22Rv1 (cell line): ENCODE measurements at regions not wholly inside any gene's neighbourhood (a gene's known extent, or its start where the extent isn't known, plus 50 kb on each side); places are given as distances from the start of the nearest gene placed in this dataset.

ENCODE experiments used
- H3K27ac ChIP-seq: fragments of 450-650 bp; 2 replicates; pipeline ENCODE4 v1.5.1; 2017
- CTCF ChIP-seq: fragments of 450-650 bp; IDR thresholded peaks from 2 replicates; pipeline ENCODE4 v1.5.1; 2017; ENCODE audit warnings: mild to moderate bottlenecking
- ZFX ChIP-seq: fragments of 450-650 bp; IDR thresholded peaks from 2 replicates; pipeline ENCODE4 v1.6.1; 2017; ENCODE audit warnings: antibody characterized with exemption, borderline replicate concordance

GRCh38 chr13:78137404-78138142 is 218.9 kb upstream of the EDNRB start:
- TF ChIP-seq CTCF (peak; percentile 85), ZFX (no peak)
- no peak overlapping the region for H3K27ac ChIP-seq

- H3K27ac ChIP-seq = no peak overlapping the region
- TF ChIP-seq CTCF (no peak), ZFX (no peak)
Observed at GRCh38 chr13:78136966-78137365, 218.3 kb upstream of the EDNRB start.

GRCh38 chr13:78133511-78133910 is 214.9 kb upstream of the EDNRB start:
- no peak overlapping the region for H3K27ac ChIP-seq
- TF ChIP-seq CTCF = no peak
- no peak for TF ChIP-seq ZFX

- TF ChIP-seq CTCF (peak; percentile 39), ZFX (no peak)
- H3K27ac ChIP-seq = no peak overlapping the region
Observed at GRCh38 chr13:78131811-78132210, 213.2 kb upstream of the EDNRB start.

- no peak overlapping the region for H3K27ac ChIP-seq
- TF ChIP-seq ZFX = no peak
- no peak for TF ChIP-seq CTCF
Observed at GRCh38 chr13:78131346-78131745, 212.7 kb upstream of the EDNRB start.

- TF ChIP-seq ZFX (no peak), CTCF (no peak)
- no peak overlapping the region for H3K27ac ChIP-seq
Observed at GRCh38 chr13:78129823-78130222, 211.2 kb upstream of the EDNRB start.

GRCh38 chr13:78129359-78129758 is 210.7 kb upstream of the EDNRB start:
- no peak for TF ChIP-seq CTCF
- TF ChIP-seq ZFX = no peak
- no peak overlapping the region for H3K27ac ChIP-seq
